Activated T-helper 1 cell treated with anti-CD3 and anti-CD28 coated beads, Interleukin-12 subunit alpha, Interleukin-12 subunit beta, Interleukin-2, Interleukin-4 antibody, amounts not matched to agents 30 ng/mL and 10 ng/mL and 1 ng/mL, durations not matched to agents 14 hours and 24 hours and 36 hours (primary cell): ENCODE measurements at regions not wholly inside any gene's neighbourhood (a gene's known extent, or its start where the extent isn't known, plus 50 kb on each side); places are given as distances from the start of the nearest gene placed in this dataset.

Experiments
- DNase-seq: peaks from one replicate; pipeline ENCODE4 v3.0.0; 2021; ENCODE audit warnings: low spot score
- H3K27ac Mint-ChIP-seq: one replicate; pipeline ENCODE4 v1.8.0; 2021; ENCODE audit warnings: mild to moderate bottlenecking, mixed read lengths
- H3K27me3 Mint-ChIP-seq: one replicate; pipeline ENCODE4 v1.8.0; 2022; ENCODE audit warnings: mild to moderate bottlenecking, moderate library complexity, mixed read lengths; ENCODE audit not compliant: insufficient read depth
- H3K36me3 Mint-ChIP-seq: one replicate; pipeline ENCODE4 v1.8.0; 2021; ENCODE audit warnings: low read depth, mixed read lengths
- H3K4me1 Mint-ChIP-seq: one replicate; pipeline ENCODE4 v1.8.0; 2021; ENCODE audit warnings: low read depth, mixed read lengths
- H3K4me3 Mint-ChIP-seq: one replicate; pipeline ENCODE4 v1.8.0; 2021; ENCODE audit warnings: mild to moderate bottlenecking, moderate library complexity, mixed read lengths
- H3K9me3 Mint-ChIP-seq: one replicate; pipeline ENCODE4 v1.8.0; 2021; ENCODE audit warnings: mixed read lengths
- intact Hi-C: fragments of 100-400 bp; cut with micrococcal nuclease; formaldehyde crosslinking; loops from one replicate; pipeline ENCODE4 v1.15.1; 2024

- H3K27ac Mint-ChIP-seq, result no peak overlapping the region
- no peaks in the 10 kb centered on the region for H3K9me3 Mint-ChIP-seq
- no peak overlapping the region for H3K4me3 Mint-ChIP-seq
- H3K27me3 Mint-ChIP-seq, result no peaks in the 10 kb centered on the region
- H3K36me3 Mint-ChIP-seq, result no peaks in the 10 kb centered on the region
- intact Hi-C loops, result no loop called here
- H3K4me1 Mint-ChIP-seq, result peaks cover 5% of the 10 kb centered on the region
- DNase-seq, result no peak
Measured at GRCh38 chr6:12525276-12525675, 191.3 kb upstream of the PHACTR1 start.

- no peak overlapping the region for H3K27ac Mint-ChIP-seq
- H3K27me3 Mint-ChIP-seq, result peaks cover 2% of the 10 kb centered on the region
- H3K9me3 Mint-ChIP-seq, result no peaks in the 10 kb centered on the region
- no peaks in the 10 kb centered on the region for H3K36me3 Mint-ChIP-seq
- no peak overlapping the region for H3K4me3 Mint-ChIP-seq
- peaks cover 5% of the 10 kb centered on the region for H3K4me1 Mint-ChIP-seq
- intact Hi-C loops, result no loop called here
- DNase-seq, result no peak
Measured at GRCh38 chr6:12527339-12527738, 189.2 kb upstream of the PHACTR1 start.

GRCh38 chr6:12528136-12528535 lies 188.4 kb upstream of the PHACTR1 start:
- Mint-ChIP-seq H3K36me3 (no peaks in the 10 kb centered on the region), H3K27ac (no peak overlapping the region), H3K4me3 (no peak overlapping the region), H3K9me3 (no peaks in the 10 kb centered on the region), H3K4me1 (peaks cover 5% of the 10 kb centered on the region), H3K27me3 (peaks cover 2% of the 10 kb centered on the region)
- DNase-seq, result no peak
- intact Hi-C loops, result no loop called here

- no peak overlapping the region for H3K27ac Mint-ChIP-seq
- H3K4me1 Mint-ChIP-seq, result peaks cover 5% of the 10 kb centered on the region
- intact Hi-C loops, result no loop called here
Measured at GRCh38 chr6:12528581-12529363, 187.8 kb upstream of the PHACTR1 start.

GRCh38 chr6:12529364-12530019 lies 187.1 kb upstream of the PHACTR1 start:
- intact Hi-C loops, result no loop called here
- no peak overlapping the region for H3K4me3 Mint-ChIP-seq
- no peaks in the 10 kb centered on the region for H3K9me3 Mint-ChIP-seq
- DNase-seq, result no peak
- peaks cover 2% of the 10 kb centered on the region for H3K27me3 Mint-ChIP-seq
- no peak overlapping the region for H3K27ac Mint-ChIP-seq
- H3K36me3 Mint-ChIP-seq, result no peaks in the 10 kb centered on the region
- H3K4me1 Mint-ChIP-seq, result peaks cover 5% of the 10 kb centered on the region

More at GRCh38 chr6:12528581-12529363, 187.8 kb upstream of the PHACTR1 start:
- no peaks in the 10 kb centered on the region for H3K36me3 Mint-ChIP-seq
- peaks cover 2% of the 10 kb centered on the region for H3K27me3 Mint-ChIP-seq
- no peak overlapping the region for H3K4me3 Mint-ChIP-seq
- H3K9me3 Mint-ChIP-seq, result no peaks in the 10 kb centered on the region
- no peak for DNase-seq

GRCh38 chr6:12530345-12530744 lies 186.2 kb upstream of the PHACTR1 start:
- H3K27me3 Mint-ChIP-seq, result peaks cover 2% of the 10 kb centered on the region
- intact Hi-C loops, result no loop called here
- no peak overlapping the region for H3K27ac Mint-ChIP-seq
- H3K4me1 Mint-ChIP-seq, result peaks cover 5% of the 10 kb centered on the region
- no peaks in the 10 kb centered on the region for H3K9me3 Mint-ChIP-seq
- no peak overlapping the region for H3K4me3 Mint-ChIP-seq
- DNase-seq, result no peak
- H3K36me3 Mint-ChIP-seq, result no peaks in the 10 kb centered on the region

GRCh38 chr6:12533586-12533985 lies 183.0 kb upstream of the PHACTR1 start:
- DNase-seq, result no peak
- peaks cover 5% of the 10 kb centered on the region for H3K27me3 Mint-ChIP-seq
- no peak overlapping the region for H3K27ac Mint-ChIP-seq
- H3K4me3 Mint-ChIP-seq, result no peak overlapping the region
- H3K4me1 Mint-ChIP-seq, result peaks cover 5% of the 10 kb centered on the region
- intact Hi-C loops, result no loop called here
- no peaks in the 10 kb centered on the region for H3K36me3 Mint-ChIP-seq
- no peaks in the 10 kb centered on the region for H3K9me3 Mint-ChIP-seq

- H3K4me3 Mint-ChIP-seq, result no peak overlapping the region
- intact Hi-C loops, result no loop called here
- peaks cover 5% of the 10 kb centered on the region for H3K4me1 Mint-ChIP-seq
- H3K27ac Mint-ChIP-seq, result no peak overlapping the region
- no peak for DNase-seq
- H3K36me3 Mint-ChIP-seq, result no peaks in the 10 kb centered on the region
- no peaks in the 10 kb centered on the region for H3K9me3 Mint-ChIP-seq
- H3K27me3 Mint-ChIP-seq, result peaks cover 5% of the 10 kb centered on the region
Measured at GRCh38 chr6:12534069-12534853, 182.3 kb upstream of the PHACTR1 start.

- Mint-ChIP-seq H3K4me3 (no peak overlapping the region), H3K27me3 (peaks cover 5% of the 10 kb centered on the region), H3K27ac (no peak overlapping the region), H3K36me3 (no peaks in the 10 kb centered on the region), H3K4me1 (no peaks in the 10 kb centered on the region), H3K9me3 (no peaks in the 10 kb centered on the region)
- DNase-seq, result no peak
- intact Hi-C loops, result no loop called here
Measured at GRCh38 chr6:12535586-12536314, 180.8 kb upstream of the PHACTR1 start.

GRCh38 chr6:12536416-12536815 lies 180.2 kb upstream of the PHACTR1 start:
- H3K27me3 Mint-ChIP-seq, result peaks cover 5% of the 10 kb centered on the region
- H3K27ac Mint-ChIP-seq, result no peak overlapping the region
- H3K4me1 Mint-ChIP-seq, result no peaks in the 10 kb centered on the region
- intact Hi-C loops, result no loop called here
- H3K9me3 Mint-ChIP-seq, result no peaks in the 10 kb centered on the region
- H3K4me3 Mint-ChIP-seq, result no peak overlapping the region
- no peak for DNase-seq
- no peaks in the 10 kb centered on the region for H3K36me3 Mint-ChIP-seq

- no peaks in the 10 kb centered on the region for H3K36me3 Mint-ChIP-seq
- H3K4me1 Mint-ChIP-seq, result no peaks in the 10 kb centered on the region
- H3K27me3 Mint-ChIP-seq, result peaks cover 3% of the 10 kb centered on the region
- H3K27ac Mint-ChIP-seq, result no peak overlapping the region
- intact Hi-C loops, result no loop called here
- H3K9me3 Mint-ChIP-seq, result no peaks in the 10 kb centered on the region
- no peak overlapping the region for H3K4me3 Mint-ChIP-seq
- DNase-seq, result no peak
Measured at GRCh38 chr6:12537389-12537788, 179.2 kb upstream of the PHACTR1 start.

- no peaks in the 10 kb centered on the region for H3K36me3 Mint-ChIP-seq
- no peak overlapping the region for H3K4me3 Mint-ChIP-seq
- intact Hi-C loops, result no loop called here
- no peak overlapping the region for H3K27ac Mint-ChIP-seq
- no peak for DNase-seq
- no peaks in the 10 kb centered on the region for H3K9me3 Mint-ChIP-seq
- peaks cover 3% of the 10 kb centered on the region for H3K27me3 Mint-ChIP-seq
- H3K4me1 Mint-ChIP-seq, result no peaks in the 10 kb centered on the region
Measured at GRCh38 chr6:12538881-12539357, 177.6 kb upstream of the PHACTR1 start.
